ENCODE measurements at regions not wholly inside any gene's neighbourhood (a gene's known extent, or its start where the extent isn't known, plus 50 kb on each side); places are given as distances from the start of the nearest gene placed in this dataset.

- intact Hi-C loops (cut with DNase I), result no loop called here
- TF ChIP-seq POLR2A (IDR thresholded peaks at IDR 0.05) (no peak), CTCF (IDR thresholded peaks at IDR 0.05) (no peak)
These were observed 427.2 kb downstream of the ZIC1 start for GRCh38 chr3:147836330-147836729.

GRCh38 chr3:147838652-147839051 is 429.5 kb downstream of the ZIC1 start:
- no peak for DNase-seq
- TF ChIP-seq POLR2A (IDR thresholded peaks at IDR 0.05) (no peak), CTCF (IDR thresholded peaks at IDR 0.05) (no peak)

More at GRCh38 chr3:147836330-147836729, 427.2 kb downstream of the ZIC1 start:
- Histone ChIP-seq H3K27ac (no peak overlapping the region), H3K36me3 (no peaks in the 10 kb centered on the region), H3K9me3 (no peaks in the 10 kb centered on the region), H3K27me3 (no peaks in the 10 kb centered on the region), H3K4me3 (no peak overlapping the region), H3K4me1 (no peaks in the 10 kb centered on the region)
- DNase-seq, result no peak

GRCh38 chr3:147843331-147843730 is 434.2 kb downstream of the ZIC1 start:
- Histone ChIP-seq H3K27me3 (no peaks in the 10 kb centered on the region), H3K4me1 (no peaks in the 10 kb centered on the region), H3K27ac (no peak overlapping the region), H3K4me3 (no peak overlapping the region), H3K9me3 (no peaks in the 10 kb centered on the region), H3K36me3 (no peaks in the 10 kb centered on the region)
- intact Hi-C loops (cut with DNase I), result no loop called here
- WGBS, 2 donors, result 71 to 90% methylated on average over 1 of the region's 1 CpG
- DNase-seq, result no peak
- no peak for TF ChIP-seq CTCF (IDR thresholded peaks at IDR 0.05)
- TF ChIP-seq POLR2A (IDR thresholded peaks at IDR 0.05), result no peak

More at GRCh38 chr3:147838652-147839051, 429.5 kb downstream of the ZIC1 start:
- 72 to 78% methylated on average over 2 of the region's 2 CpGs for WGBS, 2 donors
- Histone ChIP-seq H3K4me1 (no peaks in the 10 kb centered on the region), H3K9me3 (no peaks in the 10 kb centered on the region), H3K27ac (no peak overlapping the region), H3K36me3 (no peaks in the 10 kb centered on the region), H3K4me3 (no peak overlapping the region), H3K27me3 (no peaks in the 10 kb centered on the region)
- intact Hi-C loops (cut with DNase I), result no loop called here

- 78 to 94% methylated on average over 4 of the region's 4 CpGs for WGBS, 2 donors
- TF ChIP-seq CTCF (IDR thresholded peaks at IDR 0.05), result no peak
- TF ChIP-seq POLR2A (IDR thresholded peaks at IDR 0.05), result no peak
- Histone ChIP-seq H3K9me3 (no peaks in the 10 kb centered on the region), H3K36me3 (no peaks in the 10 kb centered on the region), H3K27ac (no peak overlapping the region), H3K4me1 (no peaks in the 10 kb centered on the region), H3K4me3 (no peak overlapping the region), H3K27me3 (no peaks in the 10 kb centered on the region)
- intact Hi-C loops (cut with DNase I), result no loop called here
- no peak for DNase-seq
These were observed 437.1 kb downstream of the ZIC1 start for GRCh38 chr3:147846293-147846692.

- intact Hi-C loops (cut with DNase I), result no loop called here
- Histone ChIP-seq H3K36me3 (no peaks in the 10 kb centered on the region), H3K9me3 (no peaks in the 10 kb centered on the region), H3K4me3 (no peak overlapping the region), H3K27ac (no peak overlapping the region), H3K27me3 (no peaks in the 10 kb centered on the region), H3K4me1 (no peaks in the 10 kb centered on the region)
- TF ChIP-seq POLR2A (IDR thresholded peaks at IDR 0.05), result no peak
- TF ChIP-seq CTCF (IDR thresholded peaks at IDR 0.05), result no peak
- no peak for DNase-seq
- WGBS, 2 donors, result 42 to 72% methylated on average over 3 of the region's 3 CpGs
These were observed 437.8 kb downstream of the ZIC1 start for GRCh38 chr3:147846854-147847478.

All from esophagus squamous epithelium (tissue), 5 donors.